GM12878 (cell line): ENCODE measurements at regions not wholly inside any gene's neighbourhood (a gene's known extent, or its start where the extent isn't known, plus 50 kb on each side); places are given as distances from the start of the nearest gene placed in this dataset.

Experiments used
- ATAC-seq: fragments of 200-7000 bp; cut with Tn5 transposase; 3 replicates; pipeline ENCODE4 v1.9.1; 2020; ENCODE audit warnings: mild to moderate bottlenecking, moderate library complexity
- BruUV-seq: library from RNA; stranded (reverse); fragments of 400-500 nt; replicated peaks from 2 replicates; lab custom pipeline; 2021; lab: Mats Ljungman, UMichigan
- CTCF ChIA-PET: fragments of 300-600 bp; sonication (Branson Sonifier 250); formaldehyde crosslinking; extraction: SDS; loops from one replicate; lab custom pipeline; 2021; ENCODE audit warnings: inconsistent platforms; lab: Yijun Ruan, JAX
- POLR2A ChIA-PET: fragments of 350-600 bp; formaldehyde crosslinking; extraction: SDS; loops from one replicate; lab custom pipeline; 2021; ENCODE audit warnings: inconsistent platforms; lab: Charles Lee
- RAD21 ChIA-PET: fragments of 300-600 bp; sonication (Branson Sonifier 250); formaldehyde crosslinking; loops from one replicate; lab custom pipeline; 2023; ENCODE audit warnings: antibody characterized with exemption; ENCODE audit not compliant: unreplicated experiment; lab: Charles Lee
- SMC1A ChIA-PET: fragments of 300-600 bp; sonication (Branson Sonifier 250); formaldehyde crosslinking; loops from one replicate; lab custom pipeline; 2023; ENCODE audit not compliant: unreplicated experiment, uncharacterized antibody; lab: Charles Lee
- DNase-seq: peaks from one replicate; pipeline ENCODE4 v3.0.0-alpha.2; 2011; ENCODE audit warnings: low read depth, low spot score
- FAIRE-seq: peaks from 3 replicates; lab custom pipeline; 2011; peaks lifted over from hg19 to GRCh38; lab: Jason Lieb, UNC
- H2AFZ ChIP-seq: 2 replicates; pipeline ENCODE4 v1.6.0; 2011; ENCODE audit warnings: low read depth, low read length, control low read depth; ENCODE audit not compliant: control insufficient read depth
- H3K27ac ChIP-seq: 2 replicates; pipeline ENCODE4 v1.5.1; 2011; ENCODE audit warnings: control low read depth; ENCODE audit not compliant: control insufficient read depth, insufficient read depth
- H3K27me3 ChIP-seq, 2 experiments: replicated peaks in 1 of 2; 2 replicates each; pipeline versions ENCODE4 v1.6.0 to v1.6.1; 2011; ENCODE audit warnings: low read length in 1 of 2; ENCODE audit not compliant: control insufficient read depth in 2 of 2, insufficient read depth in 2 of 2
- H3K36me3 ChIP-seq, 2 experiments: 2 replicates each; pipeline ENCODE4 v1.5.1; 2011; ENCODE audit warnings: low read length in 1 of 2; ENCODE audit not compliant: control insufficient read depth in 2 of 2, insufficient read depth in 2 of 2
- H3K4me1 ChIP-seq: 2 replicates; pipeline ENCODE4 v1.6.1; 2011; ENCODE audit warnings: mild to moderate bottlenecking, low read length, moderate library complexity, mixed read lengths; ENCODE audit not compliant: control insufficient read depth, insufficient read depth
- H3K4me2 ChIP-seq: 2 replicates; pipeline ENCODE4 v1.6.0; 2011; ENCODE audit warnings: control low read depth; ENCODE audit not compliant: control insufficient read depth, insufficient read depth
- H3K4me3 ChIP-seq: fragments of 200-600 bp; sonication (generic); 2 replicates; pipeline ENCODE4 v1.5.1; 2016
- H3K79me2 ChIP-seq: 2 replicates; pipeline ENCODE4 v1.6.0; 2011; ENCODE audit warnings: low read length; ENCODE audit not compliant: control insufficient read depth, insufficient read depth
- H3K9ac ChIP-seq: 2 replicates; pipeline ENCODE4 v1.8.0; 2011; ENCODE audit warnings: low read length, control low read depth, mixed read lengths; ENCODE audit not compliant: control insufficient read depth, insufficient read depth
- H3K9me3 ChIP-seq: replicated peaks from 3 replicates; pipeline ENCODE4 v1.5.1; 2011; ENCODE audit warnings: mild to moderate bottlenecking, low read length; ENCODE audit not compliant: control insufficient read depth, insufficient read depth
- H4K20me1 ChIP-seq: 2 replicates; pipeline ENCODE4 v1.6.0; 2011; ENCODE audit not compliant: control insufficient read depth, insufficient read depth
- BCL11A ChIP-seq: IDR thresholded peaks from 2 replicates; pipeline ENCODE4 v1.6.1; 2011; ENCODE audit warnings: low read depth, low read length
- CHD2 ChIP-seq: IDR thresholded peaks from 2 replicates; pipeline ENCODE4 v1.6.1; 2011; ENCODE audit warnings: low read depth, low read length, improper control_type of control experiment, borderline replicate concordance
- JUND ChIP-seq: IDR thresholded peaks from 2 replicates; pipeline ENCODE4 v1.6.1; 2012; ENCODE audit warnings: low read depth, mild to moderate bottlenecking, low read length, improper control_type of control experiment, moderate library complexity
- MTA2 ChIP-seq: fragments of 450-650 bp; IDR thresholded peaks from 2 replicates; pipeline ENCODE4 v1.6.1; 2016; ENCODE audit warnings: low read depth, mild to moderate bottlenecking, moderate library complexity
- RAD51 ChIP-seq: fragments of 450-650 bp; IDR thresholded peaks from 2 replicates; pipeline ENCODE4 v1.6.1; 2016; ENCODE audit warnings: moderate library complexity, mild to moderate bottlenecking, inconsistent platforms
- SIX5 ChIP-seq: IDR thresholded peaks from 2 replicates; pipeline ENCODE4 v1.6.1; 2011; ENCODE audit warnings: mild to moderate bottlenecking, low read depth, low read length, moderate library complexity; ENCODE audit not compliant: severe bottlenecking
- SMAD5 ChIP-seq: IDR thresholded peaks from 2 replicates; pipeline ENCODE4 v1.6.1; 2016; ENCODE audit warnings: antibody characterized with exemption, low read depth
- SRF ChIP-seq, 2 experiments: IDR thresholded peaks; 2 replicates each; pipeline ENCODE4 v1.6.1; 2011; ENCODE audit warnings: low read depth in 2 of 2, low read length in 2 of 2, mild to moderate bottlenecking in 1 of 2, moderate library complexity in 1 of 2
- TARDBP ChIP-seq: IDR thresholded peaks from 2 replicates; pipeline ENCODE4 v1.6.1; 2016; ENCODE audit warnings: borderline replicate concordance
- ZBED1 ChIP-seq: IDR thresholded peaks from 2 replicates; pipeline ENCODE4 v1.6.1; 2016; ENCODE audit warnings: borderline replicate concordance
- ZZZ3 ChIP-seq: IDR thresholded peaks from 2 replicates; pipeline ENCODE4 v1.6.1; 2011; ENCODE audit warnings: low read depth; ENCODE audit not compliant: control insufficient read depth, insufficient read length
- WGBS: methylation state at CpG from one replicate; pipeline ENCODE4 v1.1.6; 2016; ENCODE audit warnings: low lambda C conversion rate; ENCODE audit not compliant: insufficient replicate concordance, insufficient coverage; ENCODE audit errors: missing lambda C conversion rate; 5-methylcytosine and 5-hydroxymethylcytosine counted together
- in situ Hi-C: fragments of 300-500 bp; cut with MboI; formaldehyde crosslinking; loops from 9 replicates; pipeline ENCODE4 v1.14.3; 2018; ENCODE audit warnings: mixed read lengths
- intact Hi-C: fragments of 100-400 bp; cut with micrococcal nuclease; formaldehyde crosslinking; loops from one replicate; pipeline ENCODE4 v1.14.2; 2022; ENCODE audit not compliant: unreplicated experiment
- TF ChIP-seq, protein P1 (sequence below): fragments of 450-650 bp; IDR thresholded peaks from 2 replicates; pipeline ENCODE4 v1.6.1; 2016; ENCODE audit warnings: mild to moderate bottlenecking
- TF ChIP-seq, protein P2 (sequence below): fragments of 450-650 bp; IDR thresholded peaks from 2 replicates; pipeline ENCODE4 v1.6.1; 2017; ENCODE audit warnings: antibody characterized with exemption, mild to moderate bottlenecking, moderate library complexity
- TF ChIP-seq, protein P3 (sequence below): fragments of 450-650 bp; formaldehyde crosslinking; IDR thresholded peaks from 2 replicates; pipeline ENCODE4 v1.4.0; 2020; ENCODE audit warnings: mild to moderate bottlenecking, moderate library complexity

DNA sequence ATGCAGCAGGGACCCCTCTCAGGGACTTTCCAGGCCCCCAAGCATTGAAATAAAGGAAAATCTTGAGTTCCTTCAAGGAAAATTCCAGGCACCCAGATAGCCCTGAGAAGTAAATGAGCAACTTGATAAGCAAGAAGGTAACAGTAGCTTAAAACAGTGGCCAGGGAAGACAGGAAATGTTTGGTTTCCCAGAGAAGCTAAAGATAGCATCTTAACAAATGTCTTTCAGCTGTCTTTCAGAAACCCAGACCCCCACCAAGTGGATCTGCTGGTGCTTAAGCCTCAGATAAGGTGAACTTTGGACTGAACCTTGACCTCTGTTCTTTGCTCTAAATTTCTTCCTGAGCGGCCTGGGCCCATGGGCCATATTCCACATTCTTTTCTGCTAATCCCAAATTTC is 117.8 kb upstream of the CST7 start (continued):
- TF ChIP-seq SMAD5 (no peak), ZBED1 (no peak), JUND (no peak), SRF (IDR thresholded peaks at IDR 0.05; ENCODE audit: low read depth in 2 of 2, low read length in 2 of 2) (no peak), BCL11A (no peak), MTA2 (no peak), CHD2 (no peak), SIX5 (no peak)

DNA sequence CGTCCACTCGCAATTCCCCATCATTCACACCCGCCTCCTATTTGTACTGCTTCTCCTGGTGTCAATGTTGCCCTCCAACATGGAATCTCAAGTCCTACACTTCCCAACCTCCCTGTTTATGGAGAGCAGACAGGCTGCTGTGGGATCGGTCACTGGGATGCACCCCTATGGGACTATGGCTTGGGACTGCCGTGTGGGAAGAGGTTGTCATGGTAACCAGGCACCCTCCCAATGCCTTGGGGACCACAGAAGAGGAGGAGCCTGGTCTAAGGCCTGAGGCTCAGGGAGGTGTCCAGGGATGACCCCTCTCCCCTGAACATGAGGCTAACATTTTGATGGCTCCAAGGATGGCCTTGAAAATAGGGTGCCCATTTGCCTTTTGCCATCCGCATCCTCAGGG is 116.6 kb upstream of the CST7 start:
- SMC1A ChIA-PET = no interaction called here

More for the DNA sequence above, 116.6 kb upstream of the CST7 start:
- BruUV-seq = no TSS peak
- H3K27ac ChIP-seq = no peak overlapping the region
- no peak overlapping the region for H3K4me2 ChIP-seq
- H2AFZ ChIP-seq = no peak overlapping the region
- H3K9ac ChIP-seq = no peak overlapping the region
- ATAC-seq (no peak), FAIRE-seq (no peak), DNase-seq (no peak)
- ChIA-PET RAD21 (no interaction called here), CTCF (no interaction called here), POLR2A (no interaction called here)
- no peaks in the 10 kb centered on the region for H3K36me3 ChIP-seq
- no peak overlapping the region for H3K4me3 ChIP-seq
- in situ Hi-C loops = no loop called here
- no peaks in the 10 kb centered on the region for H4K20me1 ChIP-seq
- no peaks in the 10 kb centered on the region for H3K4me1 ChIP-seq
- no peaks in the 10 kb centered on the region; a peak in 1 of 4 replicates for H3K27me3 ChIP-seq
- H3K79me2 ChIP-seq = no peaks in the 10 kb centered on the region
- intact Hi-C loops = no loop called here
- H3K9me3 ChIP-seq = no peaks in the 10 kb centered on the region; the same call in 2 of the 3 replicates
- TF ChIP-seq ZZZ3 (no peak), TARDBP (no peak), RAD51 (no peak)
- TF ChIP-seq, protein P1, sequence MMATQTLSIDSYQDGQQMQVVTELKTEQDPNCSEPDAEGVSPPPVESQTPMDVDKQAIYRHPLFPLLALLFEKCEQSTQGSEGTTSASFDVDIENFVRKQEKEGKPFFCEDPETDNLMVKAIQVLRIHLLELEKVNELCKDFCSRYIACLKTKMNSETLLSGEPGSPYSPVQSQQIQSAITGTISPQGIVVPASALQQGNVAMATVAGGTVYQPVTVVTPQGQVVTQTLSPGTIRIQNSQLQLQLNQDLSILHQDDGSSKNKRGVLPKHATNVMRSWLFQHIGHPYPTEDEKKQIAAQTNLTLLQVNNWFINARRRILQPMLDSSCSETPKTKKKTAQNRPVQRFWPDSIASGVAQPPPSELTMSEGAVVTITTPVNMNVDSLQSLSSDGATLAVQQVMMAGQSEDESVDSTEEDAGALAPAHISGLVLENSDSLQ = no peak
- TF ChIP-seq, protein P2, sequence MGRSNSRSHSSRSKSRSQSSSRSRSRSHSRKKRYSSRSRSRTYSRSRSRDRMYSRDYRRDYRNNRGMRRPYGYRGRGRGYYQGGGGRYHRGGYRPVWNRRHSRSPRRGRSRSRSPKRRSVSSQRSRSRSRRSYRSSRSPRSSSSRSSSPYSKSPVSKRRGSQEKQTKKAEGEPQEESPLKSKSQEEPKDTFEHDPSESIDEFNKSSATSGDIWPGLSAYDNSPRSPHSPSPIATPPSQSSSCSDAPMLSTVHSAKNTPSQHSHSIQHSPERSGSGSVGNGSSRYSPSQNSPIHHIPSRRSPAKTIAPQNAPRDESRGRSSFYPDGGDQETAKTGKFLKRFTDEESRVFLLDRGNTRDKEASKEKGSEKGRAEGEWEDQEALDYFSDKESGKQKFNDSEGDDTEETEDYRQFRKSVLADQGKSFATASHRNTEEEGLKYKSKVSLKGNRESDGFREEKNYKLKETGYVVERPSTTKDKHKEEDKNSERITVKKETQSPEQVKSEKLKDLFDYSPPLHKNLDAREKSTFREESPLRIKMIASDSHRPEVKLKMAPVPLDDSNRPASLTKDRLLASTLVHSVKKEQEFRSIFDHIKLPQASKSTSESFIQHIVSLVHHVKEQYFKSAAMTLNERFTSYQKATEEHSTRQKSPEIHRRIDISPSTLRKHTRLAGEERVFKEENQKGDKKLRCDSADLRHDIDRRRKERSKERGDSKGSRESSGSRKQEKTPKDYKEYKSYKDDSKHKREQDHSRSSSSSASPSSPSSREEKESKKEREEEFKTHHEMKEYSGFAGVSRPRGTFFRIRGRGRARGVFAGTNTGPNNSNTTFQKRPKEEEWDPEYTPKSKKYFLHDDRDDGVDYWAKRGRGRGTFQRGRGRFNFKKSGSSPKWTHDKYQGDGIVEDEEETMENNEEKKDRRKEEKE = no peak
- TF ChIP-seq, protein P3, sequence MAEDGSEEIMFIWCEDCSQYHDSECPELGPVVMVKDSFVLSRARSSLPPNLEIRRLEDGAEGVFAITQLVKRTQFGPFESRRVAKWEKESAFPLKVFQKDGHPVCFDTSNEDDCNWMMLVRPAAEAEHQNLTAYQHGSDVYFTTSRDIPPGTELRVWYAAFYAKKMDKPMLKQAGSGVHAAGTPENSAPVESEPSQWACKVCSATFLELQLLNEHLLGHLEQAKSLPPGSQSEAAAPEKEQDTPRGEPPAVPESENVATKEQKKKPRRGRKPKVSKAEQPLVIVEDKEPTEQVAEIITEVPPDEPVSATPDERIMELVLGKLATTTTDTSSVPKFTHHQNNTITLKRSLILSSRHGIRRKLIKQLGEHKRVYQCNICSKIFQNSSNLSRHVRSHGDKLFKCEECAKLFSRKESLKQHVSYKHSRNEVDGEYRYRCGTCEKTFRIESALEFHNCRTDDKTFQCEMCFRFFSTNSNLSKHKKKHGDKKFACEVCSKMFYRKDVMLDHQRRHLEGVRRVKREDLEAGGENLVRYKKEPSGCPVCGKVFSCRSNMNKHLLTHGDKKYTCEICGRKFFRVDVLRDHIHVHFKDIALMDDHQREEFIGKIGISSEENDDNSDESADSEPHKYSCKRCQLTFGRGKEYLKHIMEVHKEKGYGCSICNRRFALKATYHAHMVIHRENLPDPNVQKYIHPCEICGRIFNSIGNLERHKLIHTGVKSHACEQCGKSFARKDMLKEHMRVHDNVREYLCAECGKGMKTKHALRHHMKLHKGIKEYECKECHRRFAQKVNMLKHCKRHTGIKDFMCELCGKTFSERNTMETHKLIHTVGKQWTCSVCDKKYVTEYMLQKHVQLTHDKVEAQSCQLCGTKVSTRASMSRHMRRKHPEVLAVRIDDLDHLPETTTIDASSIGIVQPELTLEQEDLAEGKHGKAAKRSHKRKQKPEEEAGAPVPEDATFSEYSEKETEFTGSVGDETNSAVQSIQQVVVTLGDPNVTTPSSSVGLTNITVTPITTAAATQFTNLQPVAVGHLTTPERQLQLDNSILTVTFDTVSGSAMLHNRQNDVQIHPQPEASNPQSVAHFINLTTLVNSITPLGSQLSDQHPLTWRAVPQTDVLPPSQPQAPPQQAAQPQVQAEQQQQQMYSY (CRISPR knock-in tag) = no peak
- 49% methylated on average over 6 of the region's 6 CpGs for WGBS
